Endodermal cell (in vitro differentiated cells): ENCODE measurements at regions not wholly inside any gene's neighbourhood (a gene's known extent, or its start where the extent isn't known, plus 50 kb on each side); places are given as distances from the start of the nearest gene placed in this dataset.

Experiments
- DNase-seq: peaks from one replicate; pipeline ENCODE4 v3.0.0-alpha.2; 2017
- H3K27ac ChIP-seq: 2 replicates; pipeline ENCODE4 v1.5.1; 2013; ENCODE audit warnings: mild to moderate bottlenecking, low read depth, low read length, moderate library complexity
- H3K27me3 ChIP-seq: 2 replicates; pipeline ENCODE4 v1.6.1; 2013; ENCODE audit warnings: mild to moderate bottlenecking, low read length, moderate library complexity; ENCODE audit not compliant: insufficient read depth, control insufficient read depth, poor library complexity, severe bottlenecking
- H3K36me3 ChIP-seq: 2 replicates; pipeline ENCODE4 v1.7.0; 2013; ENCODE audit warnings: mild to moderate bottlenecking, low read length, moderate library complexity; ENCODE audit not compliant: control insufficient read depth, insufficient read depth
- H3K4me1 ChIP-seq: one replicate; pipeline ENCODE4 v1.7.0; 2013; ENCODE audit warnings: low read length; ENCODE audit not compliant: control insufficient read depth, insufficient read depth
- H3K4me3 ChIP-seq: 2 replicates; pipeline ENCODE4 v1.5.1; 2013; ENCODE audit warnings: mild to moderate bottlenecking, low read length, moderate library complexity
- H3K9ac ChIP-seq: 2 replicates; pipeline ENCODE4 v1.6.1; 2013; ENCODE audit warnings: mild to moderate bottlenecking, low read length, moderate library complexity; ENCODE audit not compliant: poor library complexity, severe bottlenecking; ENCODE audit errors: extremely low read depth
- H3K9me3 ChIP-seq: 2 replicates; pipeline ENCODE4 v1.6.1; 2013; ENCODE audit warnings: mild to moderate bottlenecking, low read length, moderate library complexity; ENCODE audit not compliant: control insufficient read depth
- H3K27ac Mint-ChIP-seq: 2 replicates; pipeline ENCODE4 v1.8.0; 2020; ENCODE audit warnings: mixed read lengths
- H3K27me3 Mint-ChIP-seq: 2 replicates; pipeline ENCODE4 v1.8.0; 2021; ENCODE audit warnings: mild to moderate bottlenecking, mixed read lengths; ENCODE audit not compliant: insufficient read depth
- H3K36me3 Mint-ChIP-seq: 2 replicates; pipeline ENCODE4 v1.8.0; 2020; ENCODE audit warnings: low read depth, mixed read lengths
- H3K4me1 Mint-ChIP-seq: 2 replicates; pipeline ENCODE4 v1.8.0; 2020; ENCODE audit warnings: mixed read lengths
- H3K4me3 Mint-ChIP-seq: 2 replicates; pipeline ENCODE4 v1.8.0; 2020; ENCODE audit warnings: mild to moderate bottlenecking, moderate library complexity, mixed read lengths
- H3K9me3 Mint-ChIP-seq: 2 replicates; pipeline ENCODE4 v1.8.0; 2020; ENCODE audit warnings: mild to moderate bottlenecking, mixed read lengths
- CTCF ChIP-seq: fragments of 200-600 bp; sonication (generic); conservative IDR thresholded peaks from 2 replicates; pipeline ENCODE4 v1.5.0; 2021; ENCODE audit warnings: antibody characterized with exemption, mild to moderate bottlenecking
- WGBS, 2 experiments: methylation state at CpG; one replicate each; pipeline versions ENCODE4 v1.1.5 to v1.1.7; 2013; ENCODE audit warnings: missing lambda C conversion rate in 2 of 2, mixed read lengths in 1 of 2; ENCODE audit not compliant: insufficient coverage in 1 of 2, insufficient read length in 1 of 2; 5-methylcytosine and 5-hydroxymethylcytosine counted together

DNA sequence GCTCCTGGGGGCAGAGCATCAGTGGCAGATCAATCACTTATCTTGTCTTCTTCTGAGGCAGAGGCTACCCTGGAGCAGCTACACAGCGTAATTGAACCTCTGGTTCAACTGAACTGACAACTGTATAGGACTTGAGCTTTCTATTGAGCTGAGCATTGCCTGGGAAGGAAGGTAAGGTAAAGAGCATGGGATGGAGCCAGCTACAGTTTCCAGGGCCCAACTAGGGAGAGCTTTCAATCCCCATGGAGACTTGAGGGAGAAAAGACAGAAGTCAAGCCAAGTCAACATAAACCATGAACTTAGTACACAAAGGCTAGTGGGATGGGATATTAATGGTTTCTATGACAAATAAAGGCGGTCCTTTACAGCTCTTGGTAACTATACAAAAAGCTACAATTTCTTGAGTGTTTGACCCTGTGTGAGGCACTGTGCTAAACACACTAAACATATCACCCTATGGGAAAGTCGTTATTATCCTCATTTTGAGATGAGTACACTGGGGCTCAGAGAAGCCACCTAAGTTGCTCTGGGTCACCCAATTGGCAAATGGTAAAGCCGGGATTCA, 140.7 kb upstream of the SLC22A23 start:
- no peak overlapping the region for H3K4me3 ChIP-seq
- no peaks in the 10 kb centered on the region for H3K36me3 ChIP-seq
- no peak for DNase-seq
- H3K4me1 ChIP-seq, result no peaks in the 10 kb centered on the region
- H3K27ac ChIP-seq, result no peak overlapping the region
- H3K9ac ChIP-seq, result no peak overlapping the region
- Mint-ChIP-seq H3K27ac (no peak overlapping the region), H3K36me3 (no peaks in the 10 kb centered on the region), H3K27me3 (no peaks in the 10 kb centered on the region), H3K4me3 (no peak overlapping the region), H3K9me3 (peaks cover 8% of the 10 kb centered on the region), H3K4me1 (no peaks in the 10 kb centered on the region)
- no peaks in the 10 kb centered on the region for H3K27me3 ChIP-seq
- no peak for TF ChIP-seq CTCF
- 83 to 94% methylated on average over 1 to 4 of the region's 4 CpGs for WGBS, 2 experiments
- H3K9me3 ChIP-seq, result peaks cover 11% of the 10 kb centered on the region

DNA sequence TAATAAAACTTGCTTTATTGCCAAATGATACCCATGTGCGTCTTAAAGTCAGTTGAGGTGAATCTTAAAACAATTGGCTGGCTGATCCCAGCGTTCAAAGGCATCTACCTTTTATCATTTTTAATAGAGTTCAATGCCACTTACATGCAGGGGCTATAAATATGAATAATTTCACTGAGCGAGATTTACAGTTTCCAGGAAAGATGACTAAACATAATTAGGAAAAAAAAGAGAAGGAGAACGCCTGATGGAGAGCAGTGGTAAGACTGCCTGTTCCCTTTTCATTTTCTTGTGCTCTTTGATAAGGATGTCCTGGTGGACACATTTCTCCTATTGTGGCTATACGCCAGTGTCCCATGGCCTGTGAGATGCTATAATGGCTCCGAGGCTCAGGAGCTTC, 139.9 kb upstream of the SLC22A23 start:
- Mint-ChIP-seq H3K27me3 (no peaks in the 10 kb centered on the region), H3K4me1 (no peaks in the 10 kb centered on the region), H3K4me3 (no peak overlapping the region), H3K9me3 (peaks cover 2% of the 10 kb centered on the region), H3K27ac (no peak overlapping the region), H3K36me3 (no peaks in the 10 kb centered on the region)
- DNase-seq, result no peak
- TF ChIP-seq CTCF, result no peak
- H3K27me3 ChIP-seq, result no peaks in the 10 kb centered on the region
- peaks cover 8% of the 10 kb centered on the region for H3K9me3 ChIP-seq
- no peak overlapping the region for H3K27ac ChIP-seq
- H3K36me3 ChIP-seq, result no peaks in the 10 kb centered on the region
- 91 to 95% methylated on average over 2 to 6 of the region's 6 CpGs for WGBS, 2 experiments
- no peak overlapping the region for H3K4me3 ChIP-seq
- H3K9ac ChIP-seq, result no peak overlapping the region
- H3K4me1 ChIP-seq, result no peaks in the 10 kb centered on the region

GRCh38 chr6:3594201-3594600, 137.4 kb upstream of the SLC22A23 start:
- H3K36me3 Mint-ChIP-seq, result no peaks in the 10 kb centered on the region
- no peaks in the 10 kb centered on the region for H3K9me3 Mint-ChIP-seq
- H3K4me1 ChIP-seq, result no peaks in the 10 kb centered on the region
- no peak for DNase-seq
- H3K27me3 ChIP-seq, result no peaks in the 10 kb centered on the region
- no peaks in the 10 kb centered on the region for H3K36me3 ChIP-seq
- no peak overlapping the region for H3K27ac Mint-ChIP-seq
- no peak overlapping the region for H3K4me3 Mint-ChIP-seq
- H3K4me1 Mint-ChIP-seq, result no peaks in the 10 kb centered on the region
- H3K4me3 ChIP-seq, result no peak overlapping the region
- H3K27ac ChIP-seq, result no peak overlapping the region
- H3K27me3 Mint-ChIP-seq, result no peaks in the 10 kb centered on the region
- no peak overlapping the region for H3K9ac ChIP-seq
- no peaks in the 10 kb centered on the region for H3K9me3 ChIP-seq
- 88 to 95% methylated on average over 2 of the region's 2 CpGs for WGBS, 2 experiments
- TF ChIP-seq CTCF, result no peak
